ENCODE measurements at regions not wholly inside any gene's neighbourhood (a gene's known extent, or its start where the extent isn't known, plus 50 kb on each side); places are given as distances from the start of the nearest gene placed in this dataset.

DNA sequence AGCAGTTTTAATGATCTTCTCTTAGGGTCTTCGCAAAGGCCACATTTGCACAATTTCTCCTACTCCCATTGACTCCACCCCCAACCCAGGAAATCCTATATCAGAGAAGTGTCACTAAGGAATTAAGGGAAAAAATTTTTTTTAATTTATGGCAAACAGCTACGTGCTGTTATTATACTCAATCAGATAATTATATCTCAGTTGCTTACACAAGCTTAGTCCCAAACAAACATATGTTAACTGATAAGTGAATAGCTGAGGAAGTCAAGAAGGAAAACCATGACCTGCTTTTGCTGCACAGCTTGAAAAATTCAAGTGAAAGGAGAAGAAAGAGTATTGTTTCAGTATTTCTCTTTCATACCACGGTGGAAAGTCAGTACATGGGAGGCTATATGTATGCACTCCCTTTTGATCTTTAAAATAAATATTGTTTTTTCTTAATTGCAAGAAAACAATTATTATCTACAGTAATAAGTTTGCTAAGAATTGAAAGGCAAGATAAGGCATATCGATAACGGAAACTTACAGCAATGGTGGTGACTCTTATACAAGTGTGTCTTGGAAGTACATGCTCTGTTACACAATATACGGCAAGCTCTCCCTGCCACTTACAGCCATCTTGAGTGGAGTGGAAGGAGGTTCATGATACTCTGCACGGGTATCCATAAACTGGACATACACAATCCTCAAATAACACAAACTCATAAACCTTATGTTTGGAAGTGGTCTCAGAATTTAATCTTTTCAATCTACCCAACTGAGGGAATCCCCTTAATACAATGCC is 167.9 kb upstream of the FREM1 start:
- intact Hi-C loops (cut with micrococcal nuclease; ENCODE audit: unreplicated experiment) = no loop called here
- DNase-seq (ENCODE audit: low read depth, low spot score) (no peak), ATAC-seq (no peak)
- in situ Hi-C loops (cut with HindIII; ENCODE audit: low pct_unique_long_range_greater_than_20kb, low sequenced_read_pairs) = no loop called here
- H3K9me3 ChIP-seq (ENCODE audit: control insufficient read depth, insufficient read depth, low read depth, low read length) = no peaks in the 10 kb centered on the region
- H3K27ac ChIP-seq (ENCODE audit: low read length) = no peak overlapping the region
- no TSS peak for BruUV-seq (replicated peaks)
- H3K36me3 ChIP-seq (ENCODE audit: control insufficient read depth, insufficient read depth, low read length) = no peaks in the 10 kb centered on the region
- no peaks in the 10 kb centered on the region for H3K4me1 ChIP-seq (ENCODE audit: control insufficient read depth, insufficient read depth, low read length)
- CTCF ChIA-PET = no interaction called here
- H3K4me3 ChIP-seq (ENCODE audit: low read depth in 2 of 2, low read length in 2 of 2) = no peak overlapping the region
- TF ChIP-seq SIN3A (IDR thresholded peaks at IDR 0.05; ENCODE audit: borderline replicate concordance, insufficient read depth, low read depth, low read length) (no peak), POLR2AphosphoS5 (IDR thresholded peaks at IDR 0.05; ENCODE audit: low read depth, low read length) (no peak)
- no peaks in the 10 kb centered on the region for H3K27me3 ChIP-seq (ENCODE audit: control insufficient read depth, insufficient read depth, low read length)
- POLR2A ChIA-PET = no interaction called here

DNA sequence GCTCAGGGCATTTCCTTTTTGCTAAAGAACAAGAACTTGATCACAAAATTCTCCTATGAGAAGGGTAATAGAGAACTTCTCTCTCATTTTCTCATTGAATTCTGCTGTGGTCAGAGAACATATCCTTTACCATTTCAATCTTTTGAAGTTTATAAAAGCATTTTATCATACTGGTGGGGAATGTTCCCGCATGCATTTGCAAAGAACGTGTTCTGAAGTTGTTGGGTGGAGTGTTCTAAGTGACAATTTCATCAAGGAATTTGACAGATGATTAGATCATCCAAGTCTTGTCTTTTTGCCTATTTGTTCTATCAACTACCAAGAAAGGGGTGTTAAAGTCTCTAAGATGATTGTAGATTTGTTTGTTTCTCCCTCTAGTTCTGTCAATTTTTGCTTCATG is 163.4 kb upstream of the FREM1 start:
- TF ChIP-seq, protein P1, sequence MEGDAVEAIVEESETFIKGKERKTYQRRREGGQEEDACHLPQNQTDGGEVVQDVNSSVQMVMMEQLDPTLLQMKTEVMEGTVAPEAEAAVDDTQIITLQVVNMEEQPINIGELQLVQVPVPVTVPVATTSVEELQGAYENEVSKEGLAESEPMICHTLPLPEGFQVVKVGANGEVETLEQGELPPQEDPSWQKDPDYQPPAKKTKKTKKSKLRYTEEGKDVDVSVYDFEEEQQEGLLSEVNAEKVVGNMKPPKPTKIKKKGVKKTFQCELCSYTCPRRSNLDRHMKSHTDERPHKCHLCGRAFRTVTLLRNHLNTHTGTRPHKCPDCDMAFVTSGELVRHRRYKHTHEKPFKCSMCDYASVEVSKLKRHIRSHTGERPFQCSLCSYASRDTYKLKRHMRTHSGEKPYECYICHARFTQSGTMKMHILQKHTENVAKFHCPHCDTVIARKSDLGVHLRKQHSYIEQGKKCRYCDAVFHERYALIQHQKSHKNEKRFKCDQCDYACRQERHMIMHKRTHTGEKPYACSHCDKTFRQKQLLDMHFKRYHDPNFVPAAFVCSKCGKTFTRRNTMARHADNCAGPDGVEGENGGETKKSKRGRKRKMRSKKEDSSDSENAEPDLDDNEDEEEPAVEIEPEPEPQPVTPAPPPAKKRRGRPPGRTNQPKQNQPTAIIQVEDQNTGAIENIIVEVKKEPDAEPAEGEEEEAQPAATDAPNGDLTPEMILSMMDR (IDR thresholded peaks at IDR 0.05) = no peak
- TF ChIP-seq, protein P2, sequence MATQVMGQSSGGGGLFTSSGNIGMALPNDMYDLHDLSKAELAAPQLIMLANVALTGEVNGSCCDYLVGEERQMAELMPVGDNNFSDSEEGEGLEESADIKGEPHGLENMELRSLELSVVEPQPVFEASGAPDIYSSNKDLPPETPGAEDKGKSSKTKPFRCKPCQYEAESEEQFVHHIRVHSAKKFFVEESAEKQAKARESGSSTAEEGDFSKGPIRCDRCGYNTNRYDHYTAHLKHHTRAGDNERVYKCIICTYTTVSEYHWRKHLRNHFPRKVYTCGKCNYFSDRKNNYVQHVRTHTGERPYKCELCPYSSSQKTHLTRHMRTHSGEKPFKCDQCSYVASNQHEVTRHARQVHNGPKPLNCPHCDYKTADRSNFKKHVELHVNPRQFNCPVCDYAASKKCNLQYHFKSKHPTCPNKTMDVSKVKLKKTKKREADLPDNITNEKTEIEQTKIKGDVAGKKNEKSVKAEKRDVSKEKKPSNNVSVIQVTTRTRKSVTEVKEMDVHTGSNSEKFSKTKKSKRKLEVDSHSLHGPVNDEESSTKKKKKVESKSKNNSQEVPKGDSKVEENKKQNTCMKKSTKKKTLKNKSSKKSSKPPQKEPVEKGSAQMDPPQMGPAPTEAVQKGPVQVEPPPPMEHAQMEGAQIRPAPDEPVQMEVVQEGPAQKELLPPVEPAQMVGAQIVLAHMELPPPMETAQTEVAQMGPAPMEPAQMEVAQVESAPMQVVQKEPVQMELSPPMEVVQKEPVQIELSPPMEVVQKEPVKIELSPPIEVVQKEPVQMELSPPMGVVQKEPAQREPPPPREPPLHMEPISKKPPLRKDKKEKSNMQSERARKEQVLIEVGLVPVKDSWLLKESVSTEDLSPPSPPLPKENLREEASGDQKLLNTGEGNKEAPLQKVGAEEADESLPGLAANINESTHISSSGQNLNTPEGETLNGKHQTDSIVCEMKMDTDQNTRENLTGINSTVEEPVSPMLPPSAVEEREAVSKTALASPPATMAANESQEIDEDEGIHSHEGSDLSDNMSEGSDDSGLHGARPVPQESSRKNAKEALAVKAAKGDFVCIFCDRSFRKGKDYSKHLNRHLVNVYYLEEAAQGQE (IDR thresholded peaks at IDR 0.05; ENCODE audit: insufficient read depth in 1 of 2, low read depth in 2 of 2, low read length in 1 of 2) = no peak
- no peak for TF ChIP-seq TCF7L2 (IDR thresholded peaks at IDR 0.05; ENCODE audit: low read depth, low read length)
- TF ChIP-seq POLR2AphosphoS5 (IDR thresholded peaks at IDR 0.05; ENCODE audit: low read depth, low read length) = no peak
- TF ChIP-seq SIN3A (IDR thresholded peaks at IDR 0.05; ENCODE audit: borderline replicate concordance, insufficient read depth, low read depth, low read length) = no peak
- DNase-seq (ENCODE audit: low read depth, low spot score) (no peak), ATAC-seq (no peak)
- H3K36me3 ChIP-seq (ENCODE audit: control insufficient read depth, insufficient read depth, low read length) = no peaks in the 10 kb centered on the region
- no peak overlapping the region for H3K4me3 ChIP-seq (ENCODE audit: low read depth in 2 of 2, low read length in 2 of 2)
- in situ Hi-C loops (cut with HindIII; ENCODE audit: low pct_unique_long_range_greater_than_20kb, low sequenced_read_pairs) = no loop called here
- H3K27me3 ChIP-seq (ENCODE audit: control insufficient read depth, insufficient read depth, low read length) = no peaks in the 10 kb centered on the region
- H3K4me1 ChIP-seq (ENCODE audit: control insufficient read depth, insufficient read depth, low read length) = no peaks in the 10 kb centered on the region
- intact Hi-C loops (cut with micrococcal nuclease; ENCODE audit: unreplicated experiment) = no loop called here
- no peak overlapping the region for H3K27ac ChIP-seq (ENCODE audit: low read length)
- no TSS peak for BruUV-seq (replicated peaks)
- H3K9me3 ChIP-seq (ENCODE audit: control insufficient read depth, insufficient read depth, low read depth, low read length) = no peaks in the 10 kb centered on the region
- ChIA-PET POLR2A (no interaction called here), CTCF (no interaction called here)

DNA sequence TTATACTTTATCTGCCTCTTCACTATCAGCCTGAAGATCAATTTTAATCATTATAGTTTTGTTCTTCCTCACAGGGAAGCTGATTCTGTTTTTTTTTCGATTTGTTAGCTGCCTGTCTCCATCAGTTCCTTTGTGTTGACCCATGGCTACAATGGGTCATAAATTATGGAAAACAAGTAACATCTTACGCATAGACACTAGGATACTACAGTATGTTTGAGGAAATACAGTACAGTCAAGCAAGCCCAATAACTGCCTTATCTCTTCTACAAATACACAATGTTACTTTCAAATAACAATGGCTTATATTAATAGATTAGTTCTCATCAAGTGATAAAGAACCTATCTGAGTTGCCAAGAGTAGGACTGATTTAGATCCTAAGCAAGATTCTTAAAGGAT is 160.5 kb upstream of the FREM1 start:
- no TSS peak for BruUV-seq (replicated peaks)
- intact Hi-C loops (cut with micrococcal nuclease; ENCODE audit: unreplicated experiment) = no loop called here
- H3K36me3 ChIP-seq (ENCODE audit: control insufficient read depth, insufficient read depth, low read length) = no peaks in the 10 kb centered on the region
- no peak overlapping the region for H3K4me3 ChIP-seq (ENCODE audit: low read depth in 2 of 2, low read length in 2 of 2)
- ChIA-PET CTCF (no interaction called here), POLR2A (no interaction called here)
- no peaks in the 10 kb centered on the region for H3K4me1 ChIP-seq (ENCODE audit: control insufficient read depth, insufficient read depth, low read length)
- TF ChIP-seq, protein P1 (IDR thresholded peaks at IDR 0.05) = no peak
- TF ChIP-seq TCF7L2 (IDR thresholded peaks at IDR 0.05; ENCODE audit: low read depth, low read length) (no peak), SIN3A (IDR thresholded peaks at IDR 0.05; ENCODE audit: borderline replicate concordance, insufficient read depth, low read depth, low read length) (no peak), POLR2AphosphoS5 (IDR thresholded peaks at IDR 0.05; ENCODE audit: low read depth, low read length) (no peak)
- TF ChIP-seq, protein P2 (IDR thresholded peaks at IDR 0.05; ENCODE audit: insufficient read depth in 1 of 2, low read depth in 2 of 2, low read length in 1 of 2) = no peak
- H3K27me3 ChIP-seq (ENCODE audit: control insufficient read depth, insufficient read depth, low read length) = no peaks in the 10 kb centered on the region
- ATAC-seq = no peak
- no peak for DNase-seq (ENCODE audit: low read depth, low spot score)
- H3K27ac ChIP-seq (ENCODE audit: low read length) = no peak overlapping the region
- no peaks in the 10 kb centered on the region for H3K9me3 ChIP-seq (ENCODE audit: control insufficient read depth, insufficient read depth, low read depth, low read length)
- in situ Hi-C loops (cut with HindIII; ENCODE audit: low pct_unique_long_range_greater_than_20kb, low sequenced_read_pairs) = no loop called here
